Tibial nerve (tissue), 4 donors: ENCODE measurements at regions not wholly inside any gene's neighbourhood (a gene's known extent, or its start where the extent isn't known, plus 50 kb on each side); places are given as distances from the start of the nearest gene placed in this dataset.

Experiments
- CTCF ChIP-seq, 5 experiments: fragments of 200-600 bp in 3 of 5; fragments of 450-650 bp in 2 of 5; sonication (generic) in 3 of 5; IDR thresholded peaks; one replicate each; pipeline ENCODE4 v1.5.1; 2016 to 2019; ENCODE audit warnings: antibody characterized with exemption in 5 of 5, mild to moderate bottlenecking in 3 of 5, moderate library complexity in 2 of 5
- EP300 ChIP-seq, 2 donors: sonication (generic); formaldehyde crosslinking; IDR thresholded peaks; one replicate each; pipeline ENCODE4 v1.6.1; 2017; ENCODE audit warnings: antibody characterized with exemption in 2 of 2, mild to moderate bottlenecking in 1 of 2

GRCh38 chr13:104979281-104980030 lies 1556.0 kb downstream of the EFNB2 start:
- TF ChIP-seq CTCF (IDR thresholded peaks at IDR 0.05) (no peak), EP300 (IDR thresholded peaks at IDR 0.05) (no peak)
